Activated CD8-positive, alpha-beta memory T cell treated with anti-CD3 and anti-CD28 coated beads, Interleukin-2, amount 50 U/mL, for 1 hour (primary cell): ENCODE measurements at regions not wholly inside any gene's neighbourhood (a gene's known extent, or its start where the extent isn't known, plus 50 kb on each side); places are given as distances from the start of the nearest gene placed in this dataset.
"Not testable (repeated sequence)": the region's sequence is repeated elsewhere in the genome, so short reads cannot be mapped to it uniquely, and the experiment has no call there.

Experiments
- DNase-seq: peaks from one replicate; pipeline ENCODE4 v3.0.0-alpha.2; 2020; ENCODE audit errors: extremely low read depth

DNA sequence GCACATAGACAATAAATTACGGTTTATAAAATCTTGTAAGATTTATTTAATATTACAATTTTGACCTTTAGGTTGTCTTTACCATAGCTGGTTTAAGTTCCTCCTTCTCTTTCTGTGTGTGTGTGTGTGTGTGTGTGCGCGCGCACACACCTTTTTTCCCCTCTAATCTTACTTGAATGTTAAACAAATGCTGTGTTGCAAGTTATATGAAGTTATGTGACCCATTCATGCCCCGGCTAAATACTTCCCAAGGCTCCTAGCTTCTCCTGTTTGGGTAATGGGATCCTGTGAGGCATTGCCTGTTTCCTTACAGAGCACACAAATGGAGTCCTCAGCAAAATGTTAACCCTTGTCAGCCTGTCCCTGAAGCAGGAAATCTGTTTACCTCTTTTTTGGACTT lies 125.6 kb upstream of the ZNF608 start:
- DNase-seq = no peak

DNA sequence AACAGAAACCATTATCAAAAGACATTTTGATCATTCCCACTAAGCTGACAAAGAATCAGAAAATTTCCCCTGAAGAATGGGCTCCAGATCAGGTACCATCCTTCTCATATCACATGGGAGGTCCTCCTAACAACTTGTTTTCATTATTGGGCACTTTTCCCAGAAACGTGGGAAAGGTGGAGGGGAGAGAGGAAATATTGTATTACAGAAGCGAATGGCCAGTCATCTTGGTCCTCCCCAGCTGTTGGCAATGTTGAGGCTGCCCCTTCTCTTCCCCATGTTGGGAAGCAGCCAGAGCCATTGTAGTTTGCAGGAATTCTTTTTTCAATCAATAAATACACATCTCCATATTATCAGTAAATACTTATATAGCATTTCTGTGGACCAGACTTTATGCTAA lies 126.2 kb upstream of the ZNF608 start:
- no peak for DNase-seq

- DNase-seq = no peak
These were observed 126.7 kb upstream of the ZNF608 start for GRCh38 chr5:124873188-124873587.

GRCh38 chr5:124873713-124874112 lies 127.3 kb upstream of the ZNF608 start:
- DNase-seq = no peak

DNA sequence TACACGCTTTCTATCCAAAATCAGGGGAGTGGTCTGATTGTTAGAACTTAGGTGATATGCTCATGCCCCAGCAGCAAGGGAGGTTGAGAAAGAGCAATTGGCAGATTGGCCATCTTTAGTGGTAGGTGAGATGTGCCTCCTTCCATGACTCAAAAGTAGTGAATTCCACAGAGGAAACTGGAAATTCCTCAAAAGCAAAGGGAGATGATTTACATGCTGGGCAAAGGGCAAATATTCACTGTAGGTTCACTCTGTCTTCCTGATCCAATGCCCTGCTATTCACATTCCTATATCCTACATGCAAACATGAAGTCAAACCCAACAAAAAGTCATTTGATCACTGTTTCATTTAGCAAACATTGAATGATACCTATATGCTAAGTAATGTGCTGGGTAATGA lies 130.1 kb upstream of the ZNF608 start:
- no peak for DNase-seq

- no peak for DNase-seq
These were observed 130.5 kb upstream of the ZNF608 start for GRCh38 chr5:124876983-124877382.

DNA sequence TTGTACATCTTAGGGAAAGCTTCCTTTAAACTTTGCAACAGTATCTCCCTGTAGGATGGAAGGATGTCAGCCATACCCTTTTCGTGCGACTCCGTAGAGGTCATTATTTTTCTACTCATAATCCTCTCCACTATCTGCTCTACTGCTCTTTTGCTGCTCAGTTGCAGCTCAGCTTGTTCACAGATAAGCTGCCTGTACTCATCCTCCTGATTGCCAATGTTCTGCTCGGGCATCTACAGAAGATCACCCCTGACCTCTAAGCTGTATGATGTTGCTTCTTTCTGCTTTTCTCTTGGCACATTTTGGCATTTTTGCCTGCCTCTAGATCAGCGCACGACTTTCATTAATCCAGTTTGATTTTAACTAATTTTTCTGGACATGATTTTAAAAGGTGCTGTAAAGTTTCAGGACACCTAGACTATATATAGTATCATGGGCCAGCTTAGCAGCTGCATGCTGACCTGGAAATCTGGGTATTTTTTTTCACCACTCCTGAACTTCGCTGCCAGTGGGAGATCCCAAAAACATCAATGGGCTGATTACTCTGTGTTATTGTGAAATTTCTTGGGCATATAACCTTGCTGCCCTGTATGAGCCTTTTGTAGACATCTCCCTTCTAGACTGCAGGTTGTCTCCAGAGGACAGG lies 131.2 kb upstream of the ZNF608 start:
- no peak for DNase-seq

- no peak for DNase-seq
These were observed 132.3 kb upstream of the ZNF608 start for GRCh38 chr5:124878583-124879342.

DNA sequence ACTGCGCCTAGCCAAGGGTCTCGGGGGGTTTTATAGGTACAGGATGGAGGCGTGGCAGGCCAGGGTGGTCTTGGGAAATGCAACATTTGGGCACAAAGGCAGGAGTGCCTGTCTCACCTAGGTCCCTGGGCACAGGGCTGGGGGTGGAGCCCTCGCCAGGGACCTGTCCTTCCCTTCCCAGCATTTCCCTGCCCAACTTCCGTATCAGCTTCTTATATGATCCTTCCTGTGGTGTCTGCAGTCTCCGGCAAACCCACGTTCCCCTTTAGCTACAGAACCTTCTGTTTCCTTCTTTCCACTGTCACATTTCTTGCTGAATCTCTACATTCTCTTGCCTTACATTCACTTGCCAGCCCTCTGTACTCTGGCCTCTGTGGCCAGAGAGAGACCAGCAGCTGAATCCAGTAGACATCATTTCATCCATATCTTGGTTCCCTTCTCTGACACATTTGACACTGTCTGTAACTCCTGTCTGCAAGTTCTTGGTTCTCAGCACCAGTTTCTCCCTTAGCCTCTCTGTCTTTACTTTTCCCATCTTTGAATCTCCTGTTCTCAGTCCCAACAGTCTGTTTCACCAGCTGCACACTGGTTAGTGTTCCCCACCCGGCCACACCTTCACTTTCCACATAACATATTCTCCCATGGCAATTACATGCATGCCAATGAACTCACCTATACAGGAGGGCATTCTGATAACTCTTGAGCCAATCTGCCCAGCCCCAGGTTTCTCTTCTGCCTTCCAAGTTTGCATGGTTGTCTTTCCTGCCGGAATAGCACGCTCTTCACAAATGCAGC lies 134.7 kb upstream of the ZNF608 start:
- DNase-seq = no peak

GRCh38 chr5:124883681-124884080 lies 137.2 kb upstream of the ZNF608 start:
- no peak for DNase-seq

DNA sequence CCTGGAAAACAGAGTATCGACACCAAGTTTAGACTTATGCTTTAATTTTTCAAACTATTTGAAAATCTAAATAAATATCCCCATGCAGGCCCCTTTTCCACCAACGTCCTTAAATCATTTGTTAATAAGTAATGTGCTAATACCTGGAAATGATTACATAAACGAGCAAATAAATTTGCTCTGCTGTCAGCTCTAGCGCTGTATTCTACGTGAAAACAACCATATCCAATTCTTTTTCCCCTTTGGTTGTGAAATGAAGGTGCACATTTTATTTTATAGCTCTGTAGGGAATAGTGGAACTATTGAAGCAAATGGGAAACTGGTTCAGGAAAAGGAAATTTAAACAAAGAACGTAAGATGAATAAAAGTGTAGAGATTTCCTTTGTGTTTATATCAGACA lies 137.7 kb upstream of the ZNF608 start:
- DNase-seq = no peak

DNA sequence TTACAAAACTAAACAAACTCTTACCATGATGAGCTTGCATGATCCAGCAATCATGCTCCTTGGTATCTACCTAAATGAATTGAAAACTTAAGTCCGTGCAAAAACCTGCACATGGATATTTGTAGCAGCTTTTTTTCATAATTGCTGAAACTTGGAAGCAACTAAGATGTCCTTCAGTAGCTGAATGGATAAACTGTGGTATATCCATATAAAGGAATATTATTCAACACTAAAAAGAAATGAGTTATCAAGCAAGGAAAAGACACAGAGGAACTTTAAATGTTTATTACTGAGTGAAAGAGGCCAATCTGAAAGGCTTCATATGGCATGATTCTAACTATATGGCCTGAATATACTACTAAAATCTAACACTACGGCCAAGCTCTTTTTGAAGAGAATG lies 139.1 kb upstream of the ZNF608 start:
- DNase-seq = no peak

DNA sequence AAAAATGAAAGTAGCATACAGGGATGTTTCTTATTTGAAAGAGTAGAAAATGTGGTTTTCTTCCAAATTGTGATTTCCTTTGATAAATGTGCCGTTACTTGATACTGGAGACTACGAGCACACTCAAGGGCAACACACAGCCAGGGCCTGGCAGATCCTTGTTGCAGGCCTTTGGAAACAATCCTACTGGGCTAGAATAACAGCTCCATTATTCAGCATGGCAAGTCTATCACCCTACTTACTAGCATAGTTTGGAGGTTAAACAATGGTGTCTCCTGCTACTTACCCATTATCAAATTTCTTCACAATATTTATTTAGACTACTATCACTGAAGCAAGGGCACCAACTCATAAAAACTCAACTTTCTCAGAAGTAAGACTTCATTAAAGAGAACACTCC lies 140.8 kb upstream of the ZNF608 start:
- DNase-seq = no peak

DNA sequence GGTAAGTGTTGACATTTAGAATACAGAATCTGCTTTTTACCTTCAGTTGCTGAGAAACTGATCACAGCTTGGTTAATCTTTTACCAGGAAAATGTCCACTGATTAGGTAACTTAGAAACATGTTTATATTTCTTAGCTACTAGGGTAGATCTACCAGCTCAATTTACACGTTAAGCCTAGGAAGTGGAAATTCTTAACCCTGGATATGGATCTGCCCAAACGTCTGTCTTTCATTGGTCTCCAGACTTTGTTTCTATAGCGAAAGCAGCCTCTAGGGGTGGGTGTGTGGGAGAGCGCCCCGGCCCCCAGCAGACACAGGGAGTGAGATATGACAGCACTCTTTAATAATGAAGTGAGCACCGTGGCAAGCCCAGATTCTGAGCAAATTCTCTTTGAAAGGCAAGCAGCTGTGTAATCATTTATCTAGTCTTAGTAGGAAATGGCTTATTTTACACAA lies 141.6 kb upstream of the ZNF608 start:
- no peak for DNase-seq

DNA sequence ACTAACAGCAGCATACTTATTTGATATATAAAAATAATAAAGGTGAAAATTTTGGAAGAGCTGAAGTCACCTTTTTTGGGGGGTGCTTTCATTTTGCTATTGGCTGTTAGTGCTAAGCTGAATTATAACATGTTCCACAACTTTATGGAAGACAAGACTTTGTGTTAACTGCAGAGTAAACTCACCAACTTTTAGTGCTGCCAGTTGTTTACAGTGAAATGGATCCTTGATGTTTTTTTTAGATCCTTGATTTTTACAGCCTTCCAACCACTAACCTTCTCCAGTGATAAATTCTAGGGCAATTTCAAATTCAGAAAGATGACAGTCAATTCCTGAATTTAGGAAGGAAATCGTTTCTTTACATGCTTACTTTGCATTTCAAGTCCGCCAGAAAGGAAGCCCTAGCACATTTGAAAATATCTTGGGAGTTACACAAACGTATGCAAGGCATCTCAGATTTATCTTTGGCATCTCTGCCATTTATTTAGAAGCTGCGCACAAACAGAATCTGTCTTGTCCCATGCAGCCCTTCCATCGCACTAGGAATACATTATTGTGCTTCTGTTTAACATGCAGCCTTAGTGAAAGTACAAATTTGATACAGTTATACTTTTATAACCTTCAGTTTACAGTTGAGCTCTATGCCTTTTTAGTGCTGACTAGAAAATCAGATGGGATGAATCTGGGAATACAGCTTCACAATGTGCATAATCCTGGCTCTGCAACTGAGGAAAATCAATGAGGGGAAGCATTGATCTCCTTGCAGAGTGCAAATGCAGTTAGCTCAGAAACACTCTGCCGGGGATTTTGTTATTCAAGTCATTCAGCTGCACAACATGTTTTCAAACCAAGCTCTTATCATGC lies 142.4 kb upstream of the ZNF608 start:
- DNase-seq = no peak

- DNase-seq = no peak
These were observed 143.0 kb upstream of the ZNF608 start for GRCh38 chr5:124889486-124889825.

GRCh38 chr5:124889850-124890249 lies 143.4 kb upstream of the ZNF608 start:
- no peak for DNase-seq

- not testable (repeated sequence) for DNase-seq
These were observed 144.0 kb upstream of the ZNF608 start for GRCh38 chr5:124890442-124890841.

DNA sequence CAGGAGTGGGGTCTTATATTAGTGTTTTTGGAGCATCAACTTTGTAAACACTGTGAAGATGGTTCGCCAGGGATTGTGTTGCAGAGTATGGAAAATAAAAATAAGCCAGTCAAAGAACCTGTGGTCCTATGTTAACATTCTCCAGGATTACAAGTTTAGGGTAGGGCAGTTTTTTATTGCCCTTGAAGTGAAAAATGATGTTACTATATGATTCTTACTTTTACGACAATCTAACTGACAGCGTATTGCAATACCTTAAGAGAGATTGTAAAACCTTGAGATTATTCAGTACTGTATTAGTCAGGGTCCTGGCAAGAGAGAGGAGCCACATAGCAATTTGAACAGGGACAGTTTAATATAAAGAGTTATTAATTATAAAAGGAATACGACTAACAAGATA lies 144.7 kb upstream of the ZNF608 start:
- DNase-seq = no peak

- DNase-seq = no peak
These were observed 145.9 kb upstream of the ZNF608 start for GRCh38 chr5:124892185-124892848.

DNA sequence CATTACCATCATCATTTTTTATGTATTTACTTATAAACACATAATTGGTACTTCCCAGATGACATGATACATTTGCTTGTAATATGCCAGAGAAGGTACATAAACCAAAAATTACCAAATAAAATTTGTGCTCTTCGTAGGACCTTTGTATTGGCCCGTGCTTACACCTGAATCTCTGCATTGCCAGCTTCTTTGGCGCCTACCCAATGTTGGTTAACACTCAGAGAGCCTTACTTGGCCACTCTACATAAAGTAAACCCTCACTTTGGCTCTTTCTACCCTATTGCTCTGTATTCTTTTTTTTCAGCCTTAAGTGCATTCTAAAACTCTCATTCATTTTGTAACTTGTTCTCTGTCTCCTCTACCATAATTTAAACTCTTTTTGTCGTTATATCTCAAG lies 148.1 kb upstream of the ZNF608 start:
- no peak for DNase-seq
